ENCODE measurements at regions not wholly inside any gene's neighbourhood (a gene's known extent, or its start where the extent isn't known, plus 50 kb on each side); places are given as distances from the start of the nearest gene placed in this dataset.
A peak's percentile ranks its signal among the peaks of the same experiment; 100 is the strongest.
"Not testable (repeated sequence)": the region's sequence is repeated elsewhere in the genome, so short reads cannot be mapped to it uniquely, and the experiment has no call there.

DNA sequence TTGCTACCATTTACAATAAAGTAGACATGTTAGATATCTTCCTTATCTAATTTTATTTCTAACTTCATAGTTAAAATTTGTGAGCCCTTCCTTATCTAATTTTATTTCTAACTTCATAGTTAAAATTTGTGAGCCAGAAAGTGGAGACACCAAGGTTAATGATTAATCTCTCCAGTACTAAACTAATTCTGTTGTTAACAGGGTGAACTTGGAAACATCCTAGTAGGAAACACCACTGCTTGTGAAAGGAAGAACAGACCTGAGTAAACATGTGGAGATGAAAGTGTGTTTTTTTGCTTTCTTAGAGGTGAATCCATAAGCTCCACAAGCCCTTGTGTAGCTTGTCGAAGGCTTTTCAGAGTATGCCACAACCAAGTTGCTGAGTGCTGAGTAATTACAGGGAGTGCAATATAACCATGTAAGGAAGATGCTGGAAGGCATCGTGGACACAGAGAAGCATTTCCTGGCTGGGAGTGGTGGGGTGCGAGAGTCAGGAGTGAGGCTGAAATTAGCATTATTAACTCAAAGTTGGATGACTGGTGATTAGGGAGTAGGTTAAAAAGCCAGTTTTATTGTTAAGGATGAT, 118.6 kb upstream of the NEIL3 start:
- no peak for DNase-seq

DNA sequence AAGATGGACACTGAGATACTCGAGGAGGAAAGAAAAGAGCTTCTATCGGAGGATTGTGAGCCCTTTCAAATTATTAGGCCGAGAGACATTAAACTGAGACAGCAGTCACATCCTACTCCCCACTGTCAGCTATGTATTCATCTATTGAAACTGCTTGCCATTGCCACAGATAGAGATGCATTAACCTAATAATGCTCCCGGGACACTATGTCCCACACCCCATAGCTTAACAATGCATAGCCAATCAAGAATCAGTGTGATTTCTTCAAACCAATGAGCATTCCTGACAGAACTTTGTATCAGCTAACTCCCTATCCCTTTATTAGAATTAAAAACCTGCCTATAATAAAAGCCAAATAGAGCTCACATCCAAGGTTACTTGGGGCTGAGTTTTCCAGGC, 118.1 kb upstream of the NEIL3 start:
- DNase-seq, result no peak

DNA sequence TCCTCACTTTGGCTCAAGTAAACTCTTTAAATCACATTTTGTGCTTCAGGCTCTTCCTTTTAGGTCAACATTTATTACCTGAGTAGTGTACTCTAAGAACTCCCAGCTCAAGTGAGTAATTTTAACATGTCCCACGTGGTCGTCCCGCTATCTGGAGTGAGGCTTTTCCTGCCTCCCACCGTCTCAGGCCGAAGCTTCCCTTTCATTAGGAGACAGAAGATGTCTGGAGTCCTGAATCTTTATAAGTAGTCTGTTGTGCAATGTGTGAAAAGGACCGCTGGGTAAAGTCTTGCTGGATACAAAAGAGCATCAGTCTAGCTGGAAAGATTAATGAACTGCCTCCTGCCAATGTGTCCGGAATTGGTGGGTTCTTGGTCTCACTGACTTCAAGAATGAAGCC, 117.7 kb upstream of the NEIL3 start:
- DNase-seq, result no peak

DNA sequence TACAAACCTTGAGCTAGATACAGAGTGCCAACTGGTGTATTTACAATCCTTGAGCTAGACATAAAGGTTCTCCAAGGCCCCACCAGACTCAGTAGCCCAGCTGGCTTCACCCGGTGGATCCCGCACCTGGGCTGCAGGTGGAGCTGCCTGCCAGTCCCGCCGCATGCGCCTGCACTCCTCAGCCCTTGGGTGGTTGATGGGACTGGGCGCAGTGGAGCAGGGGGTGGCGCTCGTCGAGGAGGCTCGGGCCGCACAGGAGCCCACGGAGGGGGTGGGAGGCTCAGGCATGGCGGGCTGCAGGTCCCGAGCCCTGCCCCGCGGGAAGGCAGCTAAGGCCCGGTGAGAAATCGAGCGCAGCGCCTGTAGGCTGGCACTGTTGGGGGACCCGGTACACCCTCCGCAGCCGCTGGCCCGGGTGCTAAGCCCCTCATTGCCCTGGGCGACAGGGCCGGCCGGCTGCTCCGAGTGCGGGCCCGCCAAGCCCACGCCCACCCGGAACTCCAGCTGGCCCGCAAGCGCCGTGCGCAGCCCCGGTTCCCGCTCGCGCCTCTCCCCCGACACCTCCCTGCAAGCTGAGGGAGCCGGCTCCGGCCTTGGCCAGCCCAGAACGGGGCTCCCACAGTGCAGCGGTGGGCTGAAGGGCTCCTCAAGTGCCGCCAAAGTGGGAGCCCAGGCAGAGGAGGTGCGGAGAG, 116.5 kb upstream of the NEIL3 start:
- DNase-seq, result not testable (repeated sequence)

DNA sequence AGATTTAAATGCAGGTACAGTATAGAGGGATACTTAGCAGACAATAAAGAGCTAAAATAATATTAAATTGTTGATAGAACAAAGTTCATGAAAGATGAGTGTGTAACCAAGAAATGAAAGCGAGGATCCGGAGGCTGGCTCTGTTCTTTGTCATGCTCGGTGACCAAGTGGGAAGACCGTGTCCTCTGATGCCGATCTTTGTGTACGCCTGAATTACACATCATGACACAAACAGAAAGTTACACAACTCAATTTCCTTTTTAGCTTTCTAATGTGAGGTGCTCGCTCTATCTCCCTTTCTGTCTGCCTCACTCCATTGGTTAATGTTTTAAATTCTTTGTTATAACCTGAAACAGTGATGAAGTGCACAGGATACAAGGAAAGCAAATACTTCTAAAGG, 114.8 kb upstream of the NEIL3 start:
- no peak for DNase-seq

DNA sequence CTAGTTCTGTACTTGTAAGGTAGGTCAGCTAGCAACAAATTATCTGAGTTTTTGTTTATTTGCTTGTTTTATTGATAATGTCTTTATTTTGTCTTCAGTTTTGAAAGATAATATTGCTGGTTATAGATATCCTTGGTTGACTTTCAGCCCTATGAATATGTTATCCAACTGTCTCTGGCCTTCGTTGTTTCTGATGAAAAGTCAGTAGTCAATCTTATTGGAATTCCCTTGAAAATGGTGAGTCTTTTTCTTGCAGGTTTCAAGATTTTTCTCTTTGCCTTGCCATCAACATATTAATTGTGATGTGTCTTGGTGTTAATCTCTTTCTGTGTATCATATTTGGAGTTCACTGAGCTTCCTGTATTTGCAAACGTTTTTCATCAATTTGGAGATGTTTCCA, 113.1 kb upstream of the NEIL3 start:
- no peak for DNase-seq

DNA sequence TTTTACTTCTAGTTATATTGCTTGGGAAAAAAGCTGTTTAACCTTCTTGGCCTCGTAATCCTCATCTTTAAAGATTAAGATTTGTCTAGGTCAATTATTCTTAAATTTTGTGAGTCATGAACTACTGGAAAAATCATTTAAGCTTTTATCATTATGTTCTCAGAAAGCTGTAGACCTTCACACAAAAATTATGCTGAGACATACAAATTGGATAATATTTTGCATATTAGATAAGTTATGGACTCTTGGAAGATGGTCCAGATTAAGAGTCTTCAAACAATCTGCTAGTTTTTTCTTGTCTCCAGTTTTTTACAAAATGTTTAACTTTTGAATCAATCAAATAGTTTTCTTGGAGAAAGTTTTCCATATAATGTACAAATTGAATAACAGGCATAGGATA, 108.1 kb upstream of the NEIL3 start:
- no peak for DNase-seq

DNA sequence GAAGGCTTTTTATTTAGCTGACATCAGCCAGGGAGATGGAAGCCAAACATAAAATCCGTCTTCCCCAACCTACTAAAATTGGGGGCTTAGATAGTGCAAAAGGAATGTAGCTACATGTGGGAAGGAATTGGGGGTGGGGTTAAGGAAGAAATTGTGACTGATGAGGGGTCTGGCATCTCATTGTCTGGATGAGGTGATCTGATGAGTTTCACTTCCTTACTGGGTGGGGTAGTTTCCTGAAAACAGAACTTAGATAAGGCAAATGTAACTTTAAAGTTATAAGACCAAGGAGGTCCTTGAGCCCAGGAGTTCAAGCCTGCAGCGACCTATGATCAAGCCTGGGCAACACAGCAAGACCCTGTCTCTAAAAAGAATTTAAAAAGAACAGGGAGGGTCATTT, 105.5 kb upstream of the NEIL3 start:
- no peak for DNase-seq

DNA sequence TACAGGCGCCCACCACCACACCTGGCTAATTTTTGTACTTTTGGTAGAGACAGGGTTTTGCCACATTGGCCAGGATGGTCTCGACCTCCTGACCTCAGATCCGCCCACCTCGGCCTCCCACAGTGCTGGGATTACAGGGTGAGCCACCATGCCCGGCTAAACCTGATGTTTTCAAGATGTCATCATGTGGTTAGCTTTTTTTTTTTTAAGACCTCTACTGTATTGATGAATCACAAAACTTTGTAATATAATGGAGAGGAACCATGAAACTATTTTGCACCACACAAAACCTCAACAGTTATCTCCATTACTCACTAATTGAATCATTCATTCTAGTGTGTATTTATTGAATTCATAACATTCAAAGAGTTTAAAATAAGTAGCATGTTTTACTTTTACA, 94.7 kb upstream of the NEIL3 start:
- DNase-seq, result no peak

DNA sequence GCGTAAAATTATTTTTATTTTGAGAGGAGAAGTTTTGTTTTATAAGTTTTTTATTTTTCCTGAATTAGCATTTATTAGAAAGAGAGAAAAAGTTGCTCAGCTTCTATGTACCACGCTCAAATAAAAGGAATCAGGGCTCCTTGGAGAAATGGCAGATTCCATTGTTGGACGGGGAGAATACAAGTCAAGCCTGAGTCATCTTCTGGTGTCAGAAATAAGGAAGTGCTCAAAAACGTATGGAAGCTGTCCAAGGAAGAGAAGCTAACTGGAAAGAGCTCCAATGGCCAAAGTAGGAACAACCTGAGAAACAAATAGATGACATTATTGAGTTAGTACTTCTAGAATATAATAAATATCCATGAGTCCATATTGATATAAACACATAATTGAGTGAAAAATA, 89.3 kb upstream of the NEIL3 start:
- DNase-seq, result no peak

DNA sequence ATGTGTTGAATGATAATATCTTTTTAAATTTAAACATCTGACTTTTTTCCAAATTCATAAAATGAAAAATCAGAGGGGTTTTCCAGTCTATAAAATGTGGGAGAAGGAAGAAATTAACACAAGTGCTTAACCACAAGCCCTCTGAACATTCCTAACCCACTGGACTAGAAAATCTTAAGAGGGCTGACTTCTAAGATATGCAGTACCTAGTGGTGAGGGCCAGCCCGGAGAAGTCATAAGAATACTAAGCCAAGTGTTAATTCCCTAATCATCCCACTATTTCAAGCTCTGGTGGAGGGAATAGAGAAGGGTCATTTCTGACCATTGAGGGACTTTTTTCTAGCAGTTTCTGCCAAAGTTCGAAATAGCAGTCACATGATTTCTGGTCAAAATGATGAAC, 86.9 kb upstream of the NEIL3 start:
- no peak for DNase-seq

DNA sequence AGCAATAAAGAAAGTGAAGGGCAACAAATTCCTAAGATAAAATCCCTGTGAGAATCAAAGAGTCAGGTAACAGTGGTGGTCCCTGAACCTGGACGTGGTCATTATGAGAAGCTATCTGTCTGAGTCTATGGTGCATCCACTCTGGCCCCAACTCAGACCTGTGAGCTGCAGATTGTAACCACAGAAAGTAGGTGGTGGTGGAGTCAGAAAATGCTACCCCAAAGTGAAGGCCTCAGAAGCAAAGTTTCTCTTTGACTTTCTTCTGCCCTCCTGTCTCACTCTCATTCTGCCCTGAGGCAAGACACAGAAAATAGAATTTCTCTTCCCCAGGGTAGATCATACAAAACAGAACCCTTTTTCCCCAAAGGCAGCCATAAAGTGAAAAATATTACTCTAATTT, 84.1 kb upstream of the NEIL3 start:
- no peak for DNase-seq

DNA sequence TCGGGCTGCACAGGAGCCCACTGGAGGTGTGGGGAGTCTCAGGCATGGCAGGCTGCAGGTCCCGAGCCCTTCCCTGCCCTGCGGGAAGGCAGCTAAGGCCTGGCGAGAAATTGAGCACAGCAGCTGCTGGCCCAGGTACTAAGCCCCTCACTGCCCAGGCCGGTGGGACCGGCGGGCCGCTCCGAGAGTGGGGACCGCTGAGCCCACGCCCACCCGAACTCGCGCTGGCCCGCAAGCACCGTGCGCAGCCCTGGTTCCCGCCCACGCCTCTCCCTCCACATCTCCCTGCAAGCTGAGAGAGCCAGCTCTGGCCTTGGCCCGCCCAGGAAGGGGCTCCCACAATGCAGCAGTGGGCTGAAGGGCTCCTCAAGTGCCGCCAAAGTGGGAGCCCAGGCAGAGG, 82.0 kb upstream of the NEIL3 start:
- no peak for DNase-seq

DNA sequence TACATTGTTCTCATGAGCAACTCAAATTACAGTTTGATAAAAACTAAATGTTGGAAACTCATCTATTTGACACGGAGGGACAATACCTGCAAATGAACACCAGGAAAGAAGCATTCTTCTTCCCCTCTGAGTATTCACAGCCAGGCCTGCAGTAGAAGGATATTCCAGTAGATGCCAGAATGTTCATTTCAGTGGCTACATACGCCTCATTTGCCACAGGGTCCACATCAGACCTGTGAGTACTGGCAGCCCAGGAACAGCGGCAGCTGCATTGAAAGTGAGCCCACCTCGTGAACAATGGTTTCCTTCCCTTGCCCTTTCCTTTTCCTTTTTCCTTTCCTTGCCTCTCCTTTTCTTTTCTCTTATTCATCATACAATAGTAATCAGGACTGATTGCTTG, 81.1 kb upstream of the NEIL3 start:
- DNase-seq, result peak; percentile 13

DNA sequence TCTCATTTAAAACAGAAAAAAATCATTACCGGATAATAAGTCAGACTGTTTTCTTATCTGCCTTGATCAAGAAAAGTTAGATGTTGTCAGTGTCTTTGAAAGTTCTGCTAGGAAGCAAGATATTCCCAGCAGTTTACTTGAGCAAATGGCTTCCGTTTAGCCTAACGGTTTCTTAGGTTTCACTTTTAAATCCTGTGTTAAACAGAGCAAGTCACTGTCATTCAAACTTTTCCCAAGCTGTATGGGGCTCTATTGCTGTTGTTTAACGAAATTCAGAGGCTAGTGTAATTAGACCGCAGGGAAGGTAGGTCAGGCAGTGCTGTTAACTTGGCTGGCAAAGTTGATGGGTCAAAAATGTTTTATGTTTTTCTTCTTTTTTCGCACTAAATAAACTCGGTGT, 80.3 kb upstream of the NEIL3 start:
- no peak for DNase-seq

DNA sequence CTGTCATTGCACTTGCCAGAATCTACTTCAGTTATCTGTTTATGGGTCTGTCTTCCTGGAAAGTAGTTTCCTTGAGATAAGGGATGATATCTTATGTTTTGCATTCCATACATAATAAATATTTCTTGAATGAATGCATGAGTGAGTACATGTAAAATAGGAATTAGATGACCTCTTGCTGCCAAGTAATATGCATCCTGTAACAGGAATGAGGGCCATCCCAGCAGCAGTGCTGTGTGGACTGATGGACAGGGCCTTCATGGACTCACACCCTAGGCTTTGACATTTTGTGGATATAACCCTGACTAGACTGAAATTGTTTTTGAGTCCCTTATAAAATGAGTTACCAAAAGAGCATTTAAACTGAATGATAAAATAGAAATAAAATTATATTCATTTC, 77.2 kb upstream of the NEIL3 start:
- no peak for DNase-seq

DNA sequence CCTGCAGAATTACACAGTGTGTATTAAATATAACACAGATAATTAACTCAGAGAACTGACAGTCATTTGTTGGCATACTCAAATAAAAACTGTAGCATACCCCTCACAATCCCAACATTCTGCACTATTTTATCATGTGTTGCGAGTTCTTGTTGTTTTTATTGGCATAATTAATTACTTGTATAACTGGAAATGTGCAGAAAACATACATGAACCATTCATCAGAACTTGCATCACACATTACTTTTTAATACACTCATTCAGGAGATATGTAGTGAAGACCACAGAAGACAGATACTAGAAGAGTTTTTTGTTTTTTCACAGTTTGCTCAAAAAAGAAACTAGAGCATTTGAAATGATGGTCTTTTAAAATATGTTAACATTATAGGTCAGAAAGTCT, 74.6 kb upstream of the NEIL3 start:
- DNase-seq, result no peak

DNA sequence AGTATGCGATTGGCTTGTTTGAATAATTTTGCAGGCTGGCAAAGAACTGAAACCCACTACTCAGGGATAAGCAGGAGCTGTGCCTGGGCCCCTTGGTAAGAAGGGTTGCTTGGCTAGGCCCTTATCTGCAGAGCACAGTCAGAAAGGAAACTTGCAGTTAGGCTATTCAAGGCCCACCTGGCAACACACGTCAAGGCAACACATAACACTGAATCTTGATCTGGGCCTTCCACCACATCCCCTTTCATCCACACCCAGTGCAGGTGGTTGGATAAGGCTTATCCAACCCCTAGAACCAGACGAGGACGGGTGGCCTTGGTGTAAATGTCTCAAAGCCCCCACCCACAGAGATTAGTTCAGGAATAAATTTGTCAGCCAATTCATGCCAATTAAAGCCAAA, 72.8 kb upstream of the NEIL3 start:
- DNase-seq, result no peak

DNA sequence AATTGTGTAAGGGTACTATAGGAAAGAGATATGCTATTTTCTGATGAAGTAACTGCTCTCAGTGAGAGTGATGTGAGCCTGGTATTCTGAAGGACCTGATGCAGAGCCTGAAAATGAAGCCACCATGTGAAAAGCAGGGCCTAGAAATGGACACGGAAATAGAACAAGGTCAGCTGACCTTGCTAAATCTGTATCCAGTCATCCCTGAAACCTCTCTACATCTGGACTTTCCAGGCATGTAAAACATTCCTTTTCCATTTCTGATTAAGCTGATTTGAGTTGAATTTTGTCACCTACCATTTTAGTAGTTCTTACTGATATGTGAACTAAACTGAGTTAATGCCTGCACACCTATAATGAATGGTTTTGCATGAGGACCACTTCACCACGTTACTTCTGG, 72.4 kb upstream of the NEIL3 start:
- no peak for DNase-seq

DNA sequence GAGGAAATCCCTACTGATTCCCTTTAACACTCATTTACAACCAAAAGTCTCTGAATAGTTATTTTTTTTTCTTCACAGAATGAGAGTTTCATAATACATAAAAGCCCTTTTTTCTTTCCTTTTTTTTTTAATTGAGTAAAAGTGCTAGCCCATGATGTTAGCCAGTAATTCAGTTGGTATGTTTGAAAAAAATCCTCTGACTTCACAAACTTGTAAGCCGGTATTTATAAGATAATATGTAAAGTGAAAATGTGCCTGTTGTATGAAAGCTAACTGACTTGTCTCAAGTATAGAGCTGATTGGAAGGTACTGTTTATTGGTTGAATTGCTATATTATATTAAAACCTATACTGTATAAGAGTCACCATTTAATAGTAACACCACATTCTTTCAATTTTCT, 70.2 kb upstream of the NEIL3 start:
- DNase-seq, result no peak

DNA sequence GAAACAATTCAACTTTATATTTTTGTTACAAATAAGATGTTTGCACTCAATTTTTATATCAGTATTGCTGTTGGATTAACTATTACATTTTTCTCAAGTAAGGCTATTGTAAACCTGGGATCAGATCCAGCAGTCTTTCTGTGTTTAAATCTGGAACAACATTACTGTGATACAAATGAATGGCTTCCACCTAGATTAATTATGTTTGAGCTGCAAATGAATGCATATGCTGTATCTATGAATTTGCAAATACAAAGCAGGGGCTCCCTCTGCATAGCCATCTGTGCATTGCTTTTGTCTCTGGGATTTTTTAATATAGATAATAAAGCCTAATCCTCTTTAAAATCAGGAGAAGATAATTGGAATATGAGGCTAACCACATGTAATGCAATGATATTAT, 69.8 kb upstream of the NEIL3 start:
- DNase-seq, result no peak

DNA sequence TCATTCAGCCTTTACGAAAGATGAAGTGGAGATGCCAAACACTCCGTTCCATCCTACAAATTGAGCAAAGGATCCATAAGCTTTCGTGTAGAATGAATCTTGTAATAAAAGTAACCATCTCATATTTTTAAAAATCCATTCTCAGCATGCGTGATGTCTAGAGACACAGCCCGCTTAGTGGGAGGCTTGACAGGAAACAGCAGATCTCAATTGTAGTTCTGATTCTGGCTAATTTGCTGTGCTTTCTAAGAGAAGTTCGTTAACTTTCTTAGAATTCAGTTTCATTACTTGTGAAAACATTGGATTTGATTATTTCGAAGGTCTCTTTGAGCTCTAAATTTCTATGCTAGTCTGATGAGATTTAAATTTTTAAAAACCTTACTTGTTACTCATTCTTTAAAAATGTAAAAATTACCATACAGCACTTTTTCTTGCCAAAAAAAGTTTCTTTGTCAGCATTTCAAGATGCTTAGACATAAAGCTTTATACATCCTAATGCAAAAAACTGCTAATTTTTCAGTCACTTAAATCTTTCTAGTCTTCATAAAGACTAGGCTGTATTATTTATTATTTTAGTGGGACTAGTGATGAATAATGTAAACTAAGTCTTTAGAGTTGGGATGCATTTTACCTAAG, 66.9 kb upstream of the NEIL3 start:
- DNase-seq, result no peak

DNA sequence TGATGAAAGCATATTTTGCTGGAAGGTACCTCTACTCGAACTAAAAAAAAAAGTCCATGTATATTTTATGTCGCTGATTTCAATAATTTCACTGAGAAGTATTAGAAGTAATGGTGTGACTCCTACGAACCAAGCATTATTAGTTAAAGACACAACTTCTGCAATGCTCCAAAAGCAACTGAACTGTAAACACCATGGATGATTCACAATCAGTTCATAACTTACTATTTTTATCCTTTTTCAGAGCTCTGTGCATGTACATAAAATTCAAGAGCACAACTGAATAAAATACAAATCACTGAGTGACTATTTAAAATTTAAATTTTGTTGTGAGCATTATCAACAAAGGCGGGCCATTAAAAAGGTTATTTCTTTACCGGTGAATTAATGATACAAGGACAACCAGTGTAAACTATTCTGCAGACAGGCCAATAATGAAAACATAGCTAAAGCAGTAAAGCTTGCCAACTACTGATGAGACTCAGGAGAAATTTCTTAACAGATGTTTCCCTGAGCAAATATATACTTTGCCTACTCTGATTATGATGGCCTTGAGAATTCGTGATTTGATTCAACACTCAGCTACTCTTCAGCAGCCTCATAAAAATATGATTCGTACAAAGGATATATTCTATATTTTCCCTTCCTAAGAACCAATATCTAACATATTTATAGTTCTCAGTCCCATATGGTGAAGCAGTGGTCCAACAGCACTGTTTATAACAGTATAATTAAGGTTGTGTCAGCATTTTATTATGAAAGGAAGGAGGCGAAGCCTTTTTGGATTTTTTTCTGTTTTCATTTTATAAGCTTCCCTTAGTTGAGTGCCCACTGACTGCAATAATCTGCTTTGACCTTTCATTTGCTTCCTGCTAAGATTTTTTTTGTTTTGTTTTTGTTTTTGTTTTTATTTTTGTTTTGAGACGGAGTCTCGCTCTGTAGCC, 62.8 kb upstream of the NEIL3 start:
- DNase-seq, result no peak
